GM12878 (cell line): ENCODE measurements at regions not wholly inside any gene's neighbourhood (a gene's known extent, or its start where the extent isn't known, plus 50 kb on each side); places are given as distances from the start of the nearest gene placed in this dataset.

Experiments
- ATAC-seq: fragments of 200-7000 bp; cut with Tn5 transposase; 3 replicates; pipeline ENCODE4 v1.9.1; 2020; ENCODE audit warnings: mild to moderate bottlenecking, moderate library complexity
- BruUV-seq: library from RNA; stranded (reverse); fragments of 400-500 nt; replicated peaks from 2 replicates; lab custom pipeline; 2021; lab: Mats Ljungman, UMichigan
- CTCF ChIA-PET: fragments of 300-600 bp; sonication (Branson Sonifier 250); formaldehyde crosslinking; extraction: SDS; loops from one replicate; lab custom pipeline; 2021; ENCODE audit warnings: inconsistent platforms; lab: Yijun Ruan, JAX
- POLR2A ChIA-PET: fragments of 350-600 bp; formaldehyde crosslinking; extraction: SDS; loops from one replicate; lab custom pipeline; 2021; ENCODE audit warnings: inconsistent platforms; lab: Charles Lee
- RAD21 ChIA-PET: fragments of 300-600 bp; sonication (Branson Sonifier 250); formaldehyde crosslinking; loops from one replicate; lab custom pipeline; 2023; ENCODE audit warnings: antibody characterized with exemption; ENCODE audit not compliant: unreplicated experiment; lab: Charles Lee
- SMC1A ChIA-PET: fragments of 300-600 bp; sonication (Branson Sonifier 250); formaldehyde crosslinking; loops from one replicate; lab custom pipeline; 2023; ENCODE audit not compliant: unreplicated experiment, uncharacterized antibody; lab: Charles Lee
- DNase-seq: peaks from one replicate; pipeline ENCODE4 v3.0.0-alpha.2; 2011; ENCODE audit warnings: low read depth, low spot score
- FAIRE-seq: peaks from 3 replicates; lab custom pipeline; 2011; peaks lifted over from hg19 to GRCh38; lab: Jason Lieb, UNC
- H2AFZ ChIP-seq: 2 replicates; pipeline ENCODE4 v1.6.0; 2011; ENCODE audit warnings: low read depth, low read length, control low read depth; ENCODE audit not compliant: control insufficient read depth
- H3K27ac ChIP-seq: 2 replicates; pipeline ENCODE4 v1.5.1; 2011; ENCODE audit warnings: control low read depth; ENCODE audit not compliant: control insufficient read depth, insufficient read depth
- H3K27me3 ChIP-seq, 2 experiments: replicated peaks in 1 of 2; 2 replicates each; pipeline versions ENCODE4 v1.6.0 to v1.6.1; 2011; ENCODE audit warnings: low read length in 1 of 2; ENCODE audit not compliant: control insufficient read depth in 2 of 2, insufficient read depth in 2 of 2
- H3K36me3 ChIP-seq, 2 experiments: 2 replicates each; pipeline ENCODE4 v1.5.1; 2011; ENCODE audit warnings: low read length in 1 of 2; ENCODE audit not compliant: control insufficient read depth in 2 of 2, insufficient read depth in 2 of 2
- H3K4me1 ChIP-seq: 2 replicates; pipeline ENCODE4 v1.6.1; 2011; ENCODE audit warnings: mild to moderate bottlenecking, low read length, moderate library complexity, mixed read lengths; ENCODE audit not compliant: control insufficient read depth, insufficient read depth
- H3K4me2 ChIP-seq: 2 replicates; pipeline ENCODE4 v1.6.0; 2011; ENCODE audit warnings: control low read depth; ENCODE audit not compliant: control insufficient read depth, insufficient read depth
- H3K4me3 ChIP-seq: fragments of 200-600 bp; sonication (generic); 2 replicates; pipeline ENCODE4 v1.5.1; 2016
- H3K79me2 ChIP-seq: 2 replicates; pipeline ENCODE4 v1.6.0; 2011; ENCODE audit warnings: low read length; ENCODE audit not compliant: control insufficient read depth, insufficient read depth
- H3K9ac ChIP-seq: 2 replicates; pipeline ENCODE4 v1.8.0; 2011; ENCODE audit warnings: low read length, control low read depth, mixed read lengths; ENCODE audit not compliant: control insufficient read depth, insufficient read depth
- H3K9me3 ChIP-seq: replicated peaks from 3 replicates; pipeline ENCODE4 v1.5.1; 2011; ENCODE audit warnings: mild to moderate bottlenecking, low read length; ENCODE audit not compliant: control insufficient read depth, insufficient read depth
- H4K20me1 ChIP-seq: 2 replicates; pipeline ENCODE4 v1.6.0; 2011; ENCODE audit not compliant: control insufficient read depth, insufficient read depth
- BMI1 ChIP-seq: fragments of 450-650 bp; IDR thresholded peaks from 2 replicates; pipeline ENCODE4 v1.6.1; 2016; ENCODE audit warnings: mild to moderate bottlenecking, moderate library complexity, borderline replicate concordance
- ESRRA ChIP-seq: IDR thresholded peaks from 2 replicates; pipeline ENCODE4 v1.6.1; 2012; ENCODE audit warnings: mild to moderate bottlenecking, low read length, improper control_type of control experiment
- IRF4 ChIP-seq: IDR thresholded peaks from 2 replicates; pipeline ENCODE4 v1.6.1; 2011; ENCODE audit warnings: low read depth, low read length
- RAD51 ChIP-seq: fragments of 450-650 bp; IDR thresholded peaks from 2 replicates; pipeline ENCODE4 v1.6.1; 2016; ENCODE audit warnings: moderate library complexity, mild to moderate bottlenecking, inconsistent platforms
- RBBP5 ChIP-seq: fragments of 200-600 bp; sonication (generic); conservative IDR thresholded peaks from 2 replicates; pipeline ENCODE4 v1.6.1; 2016
- TCF12 ChIP-seq: IDR thresholded peaks from 2 replicates; pipeline ENCODE4 v1.6.1; 2011; ENCODE audit warnings: low read depth, mild to moderate bottlenecking, low read length
- ZNF207 ChIP-seq: fragments of 450-650 bp; IDR thresholded peaks from 2 replicates; pipeline ENCODE4 v1.6.1; 2014; ENCODE audit warnings: antibody characterized with exemption, mild to moderate bottlenecking, borderline replicate concordance
- WGBS: methylation state at CpG from one replicate; pipeline ENCODE4 v1.1.6; 2016; ENCODE audit warnings: low lambda C conversion rate; ENCODE audit not compliant: insufficient replicate concordance, insufficient coverage; ENCODE audit errors: missing lambda C conversion rate; 5-methylcytosine and 5-hydroxymethylcytosine counted together
- in situ Hi-C: fragments of 300-500 bp; cut with MboI; formaldehyde crosslinking; loops from 9 replicates; pipeline ENCODE4 v1.14.3; 2018; ENCODE audit warnings: mixed read lengths
- intact Hi-C: fragments of 100-400 bp; cut with micrococcal nuclease; formaldehyde crosslinking; loops from one replicate; pipeline ENCODE4 v1.14.2; 2022; ENCODE audit not compliant: unreplicated experiment
- TF ChIP-seq, protein P1 (sequence below): fragments of 450-650 bp; IDR thresholded peaks from 2 replicates; pipeline ENCODE4 v1.6.1; 2017; ENCODE audit warnings: mild to moderate bottlenecking, moderate library complexity
- TF ChIP-seq, protein P2 (sequence below): fragments of 450-650 bp; IDR thresholded peaks from 2 replicates; pipeline ENCODE4 v1.6.1; 2017; ENCODE audit warnings: borderline replicate concordance
- TF ChIP-seq, protein P3 (sequence below): IDR thresholded peaks from 2 replicates; pipeline ENCODE4 v1.6.1; 2012; ENCODE audit warnings: improper control_type of control experiment, low read depth, low read length; ENCODE audit not compliant: insufficient replicate concordance

DNA sequence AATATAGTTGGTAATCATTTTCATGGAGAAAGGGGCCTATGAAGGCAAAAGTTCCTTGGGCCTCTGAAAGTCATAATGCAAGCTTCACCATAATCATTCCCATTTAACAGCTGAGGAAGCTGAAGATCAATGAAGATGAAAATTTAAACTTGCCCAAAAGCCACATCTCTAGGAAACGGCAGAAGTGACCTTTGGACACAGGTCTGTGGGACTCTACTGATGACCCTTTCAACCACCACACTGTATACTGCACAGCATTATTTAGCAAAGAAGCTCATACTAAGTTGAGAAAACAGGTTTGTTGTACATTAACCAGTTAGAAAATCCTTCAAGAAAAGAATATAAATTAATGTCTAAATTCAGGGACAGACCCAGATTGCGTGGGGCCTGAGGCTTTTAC lies 51.6 kb upstream of the ACTR3 start (continued):
- TF ChIP-seq, protein P1, sequence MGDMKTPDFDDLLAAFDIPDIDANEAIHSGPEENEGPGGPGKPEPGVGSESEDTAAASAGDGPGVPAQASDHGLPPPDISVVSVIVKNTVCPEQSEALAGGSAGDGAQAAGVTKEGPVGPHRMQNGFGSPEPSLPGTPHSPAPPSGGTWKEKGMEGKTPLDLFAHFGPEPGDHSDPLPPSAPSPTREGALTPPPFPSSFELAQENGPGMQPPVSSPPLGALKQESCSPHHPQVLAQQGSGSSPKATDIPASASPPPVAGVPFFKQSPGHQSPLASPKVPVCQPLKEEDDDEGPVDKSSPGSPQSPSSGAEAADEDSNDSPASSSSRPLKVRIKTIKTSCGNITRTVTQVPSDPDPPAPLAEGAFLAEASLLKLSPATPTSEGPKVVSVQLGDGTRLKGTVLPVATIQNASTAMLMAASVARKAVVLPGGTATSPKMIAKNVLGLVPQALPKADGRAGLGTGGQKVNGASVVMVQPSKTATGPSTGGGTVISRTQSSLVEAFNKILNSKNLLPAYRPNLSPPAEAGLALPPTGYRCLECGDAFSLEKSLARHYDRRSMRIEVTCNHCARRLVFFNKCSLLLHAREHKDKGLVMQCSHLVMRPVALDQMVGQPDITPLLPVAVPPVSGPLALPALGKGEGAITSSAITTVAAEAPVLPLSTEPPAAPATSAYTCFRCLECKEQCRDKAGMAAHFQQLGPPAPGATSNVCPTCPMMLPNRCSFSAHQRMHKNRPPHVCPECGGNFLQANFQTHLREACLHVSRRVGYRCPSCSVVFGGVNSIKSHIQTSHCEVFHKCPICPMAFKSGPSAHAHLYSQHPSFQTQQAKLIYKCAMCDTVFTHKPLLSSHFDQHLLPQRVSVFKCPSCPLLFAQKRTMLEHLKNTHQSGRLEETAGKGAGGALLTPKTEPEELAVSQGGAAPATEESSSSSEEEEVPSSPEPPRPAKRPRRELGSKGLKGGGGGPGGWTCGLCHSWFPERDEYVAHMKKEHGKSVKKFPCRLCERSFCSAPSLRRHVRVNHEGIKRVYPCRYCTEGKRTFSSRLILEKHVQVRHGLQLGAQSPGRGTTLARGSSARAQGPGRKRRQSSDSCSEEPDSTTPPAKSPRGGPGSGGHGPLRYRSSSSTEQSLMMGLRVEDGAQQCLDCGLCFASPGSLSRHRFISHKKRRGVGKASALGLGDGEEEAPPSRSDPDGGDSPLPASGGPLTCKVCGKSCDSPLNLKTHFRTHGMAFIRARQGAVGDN: no peak
- TF ChIP-seq BMI1 (no peak), RBBP5 (no peak)

DNA sequence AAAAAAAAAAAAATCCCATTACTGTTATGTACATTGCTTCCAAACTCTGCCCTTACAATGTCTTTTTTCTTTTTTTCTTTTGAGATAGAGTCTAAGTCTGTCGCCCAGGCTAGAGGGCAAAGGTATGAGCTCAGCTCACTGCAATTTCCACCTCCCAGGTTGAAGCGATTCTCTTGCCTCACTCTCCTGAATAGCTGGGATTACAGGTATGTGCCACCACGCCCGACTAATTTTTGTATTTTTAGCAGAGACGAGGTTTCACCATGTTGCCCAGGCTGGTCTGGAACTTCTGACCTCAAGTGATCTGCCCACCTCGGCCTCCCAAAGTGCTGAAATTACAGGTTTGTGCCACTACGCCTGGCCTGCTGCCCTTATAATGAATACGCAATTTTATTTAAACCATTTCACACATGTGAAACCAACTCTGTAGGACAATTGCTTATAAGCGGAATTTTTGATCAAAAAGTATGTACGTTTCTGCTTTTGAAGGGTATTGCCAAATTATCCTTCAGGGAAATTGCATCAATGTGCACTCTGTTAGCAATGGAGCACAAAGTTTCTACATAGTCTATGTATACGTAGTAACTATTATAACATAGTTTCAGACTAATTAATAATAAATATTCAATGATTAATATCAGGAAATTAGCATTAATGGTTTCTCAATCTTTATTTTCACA lies 55.7 kb upstream of the ACTR3 start:
- BruUV-seq: no TSS peak
- no peaks in the 10 kb centered on the region for H4K20me1 ChIP-seq
- no peak overlapping the region for H2AFZ ChIP-seq
- no peak overlapping the region for H3K4me2 ChIP-seq
- no peak overlapping the region for H3K9ac ChIP-seq
- no peak overlapping the region for H3K27ac ChIP-seq
- no peaks in the 10 kb centered on the region for H3K27me3 ChIP-seq
- FAIRE-seq (no peak), DNase-seq (no peak), ATAC-seq (no peak)
- no peak overlapping the region for H3K4me3 ChIP-seq
- SMC1A ChIA-PET: interaction anchor here (0.7 kb wide), 1 partner anchor 26 kb away, joined by 3 read pairs; no protein-coding TSS in a partner anchor
- no peaks in the 10 kb centered on the region for H3K79me2 ChIP-seq
- no peaks in the 10 kb centered on the region for H3K36me3 ChIP-seq
- no peaks in the 10 kb centered on the region for H3K9me3 ChIP-seq
- intact Hi-C loops (no loop called here), in situ Hi-C loops (no loop called here)
- CTCF ChIA-PET: no interaction called here
- 85% methylated on average over 11 of the region's 11 CpGs for WGBS
- no peaks in the 10 kb centered on the region for H3K4me1 ChIP-seq
- RAD21 ChIA-PET: interaction anchor here (0.7 kb wide), 1 partner anchor 136 kb away, joined by 3 read pairs; no protein-coding TSS in a partner anchor
- POLR2A ChIA-PET: interaction anchor here (1.0 kb wide), 1 partner anchor 77 kb away, joined by 3 read pairs; the partner anchor contains the start of gene SLC35F5
- TF ChIP-seq, protein P2, sequence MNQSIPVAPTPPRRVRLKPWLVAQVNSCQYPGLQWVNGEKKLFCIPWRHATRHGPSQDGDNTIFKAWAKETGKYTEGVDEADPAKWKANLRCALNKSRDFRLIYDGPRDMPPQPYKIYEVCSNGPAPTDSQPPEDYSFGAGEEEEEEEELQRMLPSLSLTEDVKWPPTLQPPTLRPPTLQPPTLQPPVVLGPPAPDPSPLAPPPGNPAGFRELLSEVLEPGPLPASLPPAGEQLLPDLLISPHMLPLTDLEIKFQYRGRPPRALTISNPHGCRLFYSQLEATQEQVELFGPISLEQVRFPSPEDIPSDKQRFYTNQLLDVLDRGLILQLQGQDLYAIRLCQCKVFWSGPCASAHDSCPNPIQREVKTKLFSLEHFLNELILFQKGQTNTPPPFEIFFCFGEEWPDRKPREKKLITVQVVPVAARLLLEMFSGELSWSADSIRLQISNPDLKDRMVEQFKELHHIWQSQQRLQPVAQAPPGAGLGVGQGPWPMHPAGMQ: no peak
- TF ChIP-seq ZNF207 (no peak), ESRRA (no peak), IRF4 (no peak), TCF12 (no peak), RAD51 (no peak)
- TF ChIP-seq, protein P3, sequence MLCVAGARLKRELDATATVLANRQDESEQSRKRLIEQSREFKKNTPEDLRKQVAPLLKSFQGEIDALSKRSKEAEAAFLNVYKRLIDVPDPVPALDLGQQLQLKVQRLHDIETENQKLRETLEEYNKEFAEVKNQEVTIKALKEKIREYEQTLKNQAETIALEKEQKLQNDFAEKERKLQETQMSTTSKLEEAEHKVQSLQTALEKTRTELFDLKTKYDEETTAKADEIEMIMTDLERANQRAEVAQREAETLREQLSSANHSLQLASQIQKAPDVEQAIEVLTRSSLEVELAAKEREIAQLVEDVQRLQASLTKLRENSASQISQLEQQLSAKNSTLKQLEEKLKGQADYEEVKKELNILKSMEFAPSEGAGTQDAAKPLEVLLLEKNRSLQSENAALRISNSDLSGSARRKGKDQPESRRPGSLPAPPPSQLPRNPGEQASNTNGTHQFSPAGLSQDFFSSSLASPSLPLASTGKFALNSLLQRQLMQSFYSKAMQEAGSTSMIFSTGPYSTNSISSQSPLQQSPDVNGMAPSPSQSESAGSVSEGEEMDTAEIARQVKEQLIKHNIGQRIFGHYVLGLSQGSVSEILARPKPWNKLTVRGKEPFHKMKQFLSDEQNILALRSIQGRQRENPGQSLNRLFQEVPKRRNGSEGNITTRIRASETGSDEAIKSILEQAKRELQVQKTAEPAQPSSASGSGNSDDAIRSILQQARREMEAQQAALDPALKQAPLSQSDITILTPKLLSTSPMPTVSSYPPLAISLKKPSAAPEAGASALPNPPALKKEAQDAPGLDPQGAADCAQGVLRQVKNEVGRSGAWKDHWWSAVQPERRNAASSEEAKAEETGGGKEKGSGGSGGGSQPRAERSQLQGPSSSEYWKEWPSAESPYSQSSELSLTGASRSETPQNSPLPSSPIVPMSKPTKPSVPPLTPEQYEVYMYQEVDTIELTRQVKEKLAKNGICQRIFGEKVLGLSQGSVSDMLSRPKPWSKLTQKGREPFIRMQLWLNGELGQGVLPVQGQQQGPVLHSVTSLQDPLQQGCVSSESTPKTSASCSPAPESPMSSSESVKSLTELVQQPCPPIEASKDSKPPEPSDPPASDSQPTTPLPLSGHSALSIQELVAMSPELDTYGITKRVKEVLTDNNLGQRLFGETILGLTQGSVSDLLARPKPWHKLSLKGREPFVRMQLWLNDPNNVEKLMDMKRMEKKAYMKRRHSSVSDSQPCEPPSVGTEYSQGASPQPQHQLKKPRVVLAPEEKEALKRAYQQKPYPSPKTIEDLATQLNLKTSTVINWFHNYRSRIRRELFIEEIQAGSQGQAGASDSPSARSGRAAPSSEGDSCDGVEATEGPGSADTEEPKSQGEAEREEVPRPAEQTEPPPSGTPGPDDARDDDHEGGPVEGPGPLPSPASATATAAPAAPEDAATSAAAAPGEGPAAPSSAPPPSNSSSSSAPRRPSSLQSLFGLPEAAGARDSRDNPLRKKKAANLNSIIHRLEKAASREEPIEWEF: no peak
